SK-N-SH (cell line): ENCODE measurements at regions not wholly inside any gene's neighbourhood (a gene's known extent, or its start where the extent isn't known, plus 50 kb on each side); places are given as distances from the start of the nearest gene placed in this dataset.

Source experiments
- CTCF ChIA-PET: fragments of 300-600, 350-600 bp; formaldehyde crosslinking; extraction: SDS; loops from one replicate; lab custom pipeline; 2021; lab: Yijun Ruan, JAX
- POLR2A ChIA-PET: fragments of 350-600 bp; sonication (Branson Sonifier 250); formaldehyde crosslinking; extraction: SDS; loops from one replicate; lab custom pipeline; 2020; ENCODE audit warnings: antibody characterized with exemption, inconsistent platforms; lab: Yijun Ruan, JAX
- DNase-seq: peaks from one replicate; pipeline ENCODE4 v3.0.0; 2012
- H2AFZ ChIP-seq: fragments of 200-600 bp; sonication (generic); 2 replicates; pipeline ENCODE4 v1.8.1; 2016; ENCODE audit warnings: antibody characterized with exemption, mild to moderate bottlenecking, low read depth
- H3F3A ChIP-seq: fragments of 200-600 bp; sonication (generic); replicated peaks from 2 replicates; pipeline ENCODE3; 2016; ENCODE audit warnings: antibody characterized with exemption, mild to moderate bottlenecking; ENCODE audit not compliant: insufficient read depth
- H3K27ac ChIP-seq, 2 experiments: fragments of 200-500 bp in 1 of 2; fragments of 200-600 bp in 1 of 2; sonication (Bioruptor generic) in 1 of 2; sonication (generic), shearing (Covaris generic) in 1 of 2; 2 replicates each; pipeline versions ENCODE4 v1.5.1 to v1.6.1; 2014 to 2016; ENCODE audit warnings: low read depth in 2 of 2, inconsistent platforms in 1 of 2, low read length in 1 of 2, mild to moderate bottlenecking in 1 of 2, mixed read lengths in 1 of 2
- H3K27me3 ChIP-seq: fragments of 200-600 bp; sonication (generic), shearing (Covaris generic); 2 replicates; pipeline ENCODE4 v1.6.1; 2016; ENCODE audit warnings: mixed run types; ENCODE audit not compliant: insufficient read depth
- H3K36me3 ChIP-seq, 2 experiments: fragments of 200-500 bp in 1 of 2; fragments of 200-600 bp in 1 of 2; sonication (Bioruptor generic) in 1 of 2; sonication (generic) in 1 of 2; replicated peaks in 1 of 2; 2 replicates each; pipeline versions ENCODE3 to v1.5.1; 2014 to 2016; ENCODE audit warnings: low read length in 1 of 2, mild to moderate bottlenecking in 1 of 2; ENCODE audit not compliant: insufficient read depth in 2 of 2, control insufficient read depth in 1 of 2
- H3K4me1 ChIP-seq, 2 experiments: fragments of 200-500 bp in 1 of 2; fragments of 200-600 bp in 1 of 2; sonication (Bioruptor generic) in 1 of 2; sonication (generic), shearing (Covaris generic) in 1 of 2; 2 replicates each; pipeline versions ENCODE4 v1.5.1 to v1.6.1; 2014 to 2016; ENCODE audit warnings: low read depth in 1 of 2, low read length in 1 of 2, mixed run types in 1 of 2; ENCODE audit not compliant: insufficient read depth in 2 of 2, control insufficient read depth in 1 of 2
- H3K4me2 ChIP-seq: fragments of 200-600 bp; sonication (generic), shearing (Covaris generic); 2 replicates; pipeline ENCODE4 v1.6.1; 2017; ENCODE audit warnings: mixed run types
- H3K4me3 ChIP-seq, 2 experiments: fragments of 200-500 bp in 1 of 2; fragments of 200-600 bp in 1 of 2; sonication (Bioruptor generic) in 1 of 2; sonication (generic), shearing (Covaris generic) in 1 of 2; 2 replicates each; pipeline versions ENCODE4 v1.5.1 to v1.8.1; 2014 to 2016; ENCODE audit warnings: low read depth in 2 of 2, inconsistent platforms in 1 of 2, low read length in 1 of 2, mild to moderate bottlenecking in 1 of 2, mixed read lengths in 1 of 2, moderate library complexity in 1 of 2
- H3K79me2 ChIP-seq: fragments of 200-600 bp; sonication (generic); 2 replicates; pipeline ENCODE4 v1.8.1; 2017; ENCODE audit warnings: mild to moderate bottlenecking; ENCODE audit not compliant: insufficient read depth
- H3K9ac ChIP-seq: fragments of 200-600 bp; sonication (generic); 2 replicates; pipeline ENCODE4 v1.6.1; 2017; ENCODE audit warnings: mixed run types
- H3K9me2 ChIP-seq: fragments of 200-600 bp; sonication (generic); 2 replicates; pipeline ENCODE4 v1.6.1; 2017; ENCODE audit warnings: mixed run types
- H3K9me3 ChIP-seq: fragments of 200-600 bp; sonication (generic); 2 replicates; pipeline ENCODE4 v1.6.1; 2017; ENCODE audit warnings: mixed run types, mild to moderate bottlenecking, moderate library complexity
- H4K20me1 ChIP-seq: fragments of 200-600 bp; sonication (generic); 2 replicates; pipeline ENCODE4 v1.6.1; 2017; ENCODE audit warnings: mild to moderate bottlenecking, mixed run types; ENCODE audit not compliant: insufficient read depth
- CTCF ChIP-seq: fragments of 200-600 bp; sonication (generic); IDR thresholded peaks from 2 replicates; pipeline ENCODE4 v1.6.1; 2017; ENCODE audit warnings: antibody characterized with exemption, mild to moderate bottlenecking, moderate library complexity
- GATA2 ChIP-seq: sonication (generic); formaldehyde crosslinking; IDR thresholded peaks from 2 replicates; pipeline ENCODE4 v1.5.0; 2020; ENCODE audit warnings: mild to moderate bottlenecking, missing genetic modification reagents
- POLR2AphosphoS5 ChIP-seq: IDR thresholded peaks from 2 replicates; pipeline ENCODE4 v1.6.1; 2012; ENCODE audit warnings: low read depth, low read length
- RAD21 ChIP-seq: IDR thresholded peaks from 2 replicates; pipeline ENCODE4 v1.6.1; 2012; ENCODE audit warnings: mild to moderate bottlenecking, low read length
- RCOR1 ChIP-seq: fragments of 150-350 bp; IDR thresholded peaks from 2 replicates; pipeline ENCODE4 v1.6.1; 2017; ENCODE audit warnings: antibody characterized with exemption, low read length
- RFX5 ChIP-seq: IDR thresholded peaks from 2 replicates; pipeline ENCODE4 v1.6.1; 2012; ENCODE audit warnings: mild to moderate bottlenecking, improper control_type of control experiment, low read length
- RXRA ChIP-seq: IDR thresholded peaks from 2 replicates; pipeline ENCODE4 v1.4.0; 2012; ENCODE audit warnings: low read depth, mild to moderate bottlenecking, borderline replicate concordance
- SIN3A ChIP-seq: IDR thresholded peaks from 2 replicates; pipeline ENCODE4 v1.6.1; 2012; ENCODE audit warnings: low read depth, mild to moderate bottlenecking, low read length, moderate library complexity, borderline replicate concordance
- TEAD4 ChIP-seq: IDR thresholded peaks from 2 replicates; pipeline ENCODE4 v1.4.0; 2012; ENCODE audit warnings: mild to moderate bottlenecking, borderline replicate concordance; ENCODE audit not compliant: insufficient read depth
- USF1 ChIP-seq: IDR thresholded peaks from 2 replicates; pipeline ENCODE4 v1.4.0; 2012; ENCODE audit warnings: low read depth, borderline replicate concordance
- WGBS: methylation state at CpG from one replicate; pipeline ENCODE4 v1.1.6; 2017; ENCODE audit warnings: low lambda C conversion rate; 5-methylcytosine and 5-hydroxymethylcytosine counted together
- TF ChIP-seq, protein P1 (sequence below): IDR thresholded peaks from 2 replicates; pipeline ENCODE4 v1.4.0; 2012; ENCODE audit warnings: low read depth

DNA sequence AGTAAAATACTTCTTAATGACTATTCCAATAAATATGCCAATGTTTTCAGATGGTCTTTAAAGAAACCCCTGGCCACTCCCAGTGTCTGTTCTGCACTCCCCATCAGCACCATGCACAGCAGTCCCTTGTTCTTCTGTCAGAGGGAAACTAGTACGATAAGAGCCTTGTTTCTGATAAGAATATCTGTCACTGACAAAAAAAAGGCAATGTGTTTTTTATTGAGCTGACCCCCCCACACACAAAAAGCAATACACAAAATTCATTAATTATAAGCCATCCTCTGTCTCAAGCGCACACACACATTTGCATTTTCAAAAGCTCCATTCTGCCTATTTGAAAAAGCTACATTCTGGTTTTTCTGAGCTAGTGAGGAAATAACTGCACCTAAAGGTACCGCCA, 119.1 kb downstream of the ENC1 start:
- Histone ChIP-seq H3K4me2 (no peak overlapping the region), H3K36me3 (no peaks in the 10 kb centered on the region), H3F3A (peaks cover 11% of the 10 kb centered on the region), H4K20me1 (no peaks in the 10 kb centered on the region), H3K27me3 (no peaks in the 10 kb centered on the region), H3K4me3 (no peak overlapping the region), H3K79me2 (no peaks in the 10 kb centered on the region), H3K4me1 (peaks cover under 1 to 15% of the 10 kb centered on the region in 2 experiments; a peak in 2 of 4 replicates), H3K27ac (peak overlapping the region in 1 of 2 experiments; percentile 23; a peak in 1 of 4 replicates), H2AFZ (no peak overlapping the region)
- ChIA-PET CTCF (interaction anchor here (0.7 to 1.4 kb wide), 3 partner anchors 11 to 19 kb away, joined by 3 to 4 read pairs (median 3); no protein-coding TSS in a partner anchor), POLR2A (no interaction called here)
- peak; percentile 30 for DNase-seq
- TF ChIP-seq RAD21 (peak; percentile 4; the same call in 1 of the 2 replicates), GATA2 (CRISPR knock-in tag) (peak; percentile 72), RCOR1 (no peak)
- TF ChIP-seq, all 33 proteins: peak for 2
- peaks cover 3% of the 10 kb centered on the region; the same call in 1 of the 2 replicates for H3K9me3 ChIP-seq
- 86% methylated on average over 3 of the region's 3 CpGs for WGBS
- H3K9me2 ChIP-seq, result no peaks in the 10 kb centered on the region
- no peak overlapping the region for H3K9ac ChIP-seq

DNA sequence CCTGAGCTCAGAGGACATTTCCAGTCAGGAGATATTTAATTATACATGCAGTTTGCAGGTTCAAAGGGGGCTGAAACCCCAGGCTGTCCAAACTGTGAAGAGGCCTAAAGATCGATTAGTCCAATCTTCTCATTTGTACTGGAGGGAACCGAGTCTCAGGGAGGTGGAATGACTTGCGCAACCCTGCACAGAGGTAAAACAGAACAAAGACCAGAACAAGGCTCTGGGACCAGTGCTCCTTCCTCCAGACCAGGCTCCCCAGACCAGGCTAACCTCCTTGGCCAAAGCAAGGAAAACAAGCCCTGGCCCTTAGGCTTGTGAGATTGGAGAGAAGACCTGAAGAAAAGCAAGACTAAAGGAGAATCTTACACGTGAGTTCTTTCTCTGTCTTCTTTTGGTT, 120.8 kb downstream of the ENC1 start:
- no peak for TF ChIP-seq RXRA
- no peak for TF ChIP-seq POLR2AphosphoS5
- no peak for TF ChIP-seq RFX5
- TF ChIP-seq, protein P1, sequence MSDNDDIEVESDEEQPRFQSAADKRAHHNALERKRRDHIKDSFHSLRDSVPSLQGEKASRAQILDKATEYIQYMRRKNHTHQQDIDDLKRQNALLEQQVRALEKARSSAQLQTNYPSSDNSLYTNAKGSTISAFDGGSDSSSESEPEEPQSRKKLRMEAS, result no peak
- no peak for TF ChIP-seq USF1
- Histone ChIP-seq H3K27me3 (no peaks in the 10 kb centered on the region), H3F3A (peaks cover 15% of the 10 kb centered on the region), H3K79me2 (no peaks in the 10 kb centered on the region), H3K4me3 (no peak overlapping the region), H3K9me2 (no peaks in the 10 kb centered on the region), H3K27ac (no peak overlapping the region), H3K36me3 (no peaks in the 10 kb centered on the region), H3K9me3 (peaks cover 3% of the 10 kb centered on the region; the same call in 1 of the 2 replicates), H3K4me2 (no peak overlapping the region), H4K20me1 (no peaks in the 10 kb centered on the region), H3K9ac (no peak overlapping the region), H2AFZ (no peak overlapping the region), H3K4me1 (peaks cover 3 to 22% of the 10 kb centered on the region in 2 experiments; a peak in 3 of 4 replicates)
- ChIA-PET POLR2A (interaction anchor here (0.6 kb wide), 1 partner anchor 91 kb away, joined by 4 read pairs; no protein-coding TSS in a partner anchor), CTCF (interaction anchor here (0.7 to 1.4 kb wide), 2 partner anchors 10 to 54 kb away, joined by 3 to 4 read pairs; no protein-coding TSS in a partner anchor)
- DNase-seq, result no peak
- whole genome bisulfite sequencing, result 93% methylated on average over 4 of the region's 4 CpGs

DNA sequence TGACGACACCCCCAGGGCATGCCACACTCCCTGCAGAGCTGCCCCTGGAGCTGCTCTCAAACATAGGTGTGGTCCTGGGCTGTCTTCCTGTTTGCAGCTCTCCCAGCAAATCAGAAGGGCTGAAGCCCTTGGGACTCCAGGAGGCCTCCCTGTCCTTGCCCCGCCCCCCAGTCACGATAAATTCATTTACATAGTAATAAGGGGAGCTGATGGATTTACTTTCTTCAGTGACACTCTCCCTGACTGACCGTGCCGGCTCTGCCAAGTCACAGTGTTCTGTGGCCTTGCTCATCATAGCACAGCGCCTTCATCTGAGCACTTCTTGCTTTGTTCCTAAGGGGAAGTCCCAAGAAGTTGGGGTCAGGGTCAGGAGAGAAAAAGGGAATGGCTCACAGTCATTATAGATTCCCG, 121.4 kb downstream of the ENC1 start:
- H3K36me3 ChIP-seq, result no peaks in the 10 kb centered on the region
- no peak for TF ChIP-seq RXRA
- no peak for TF ChIP-seq SIN3A
- TF ChIP-seq CTCF, result no peak
- no peak for TF ChIP-seq TEAD4
- TF ChIP-seq RAD21, result no peak
- H3K4me1 ChIP-seq, result peaks cover 3 to 22% of the 10 kb centered on the region in 2 experiments; a peak in 3 of 4 replicates
- H2AFZ ChIP-seq, result no peak overlapping the region
- DNase-seq, result no peak
- H3K9ac ChIP-seq, result no peak overlapping the region
- H3K79me2 ChIP-seq, result no peaks in the 10 kb centered on the region
- H3K27me3 ChIP-seq, result no peaks in the 10 kb centered on the region
- H3K9me3 ChIP-seq, result peaks cover 3% of the 10 kb centered on the region; the same call in 1 of the 2 replicates
- ChIA-PET CTCF (interaction anchor here (0.7 kb wide), 1 partner anchor 55 kb away, joined by 3 read pairs; no protein-coding TSS in a partner anchor), POLR2A (interaction anchor here (0.6 kb wide), 1 partner anchor 90 kb away, joined by 4 read pairs; no protein-coding TSS in a partner anchor)
- no peaks in the 10 kb centered on the region for H3K9me2 ChIP-seq
- 85% methylated on average over 7 of the region's 7 CpGs for WGBS
- H3K27ac ChIP-seq, result no peak overlapping the region
- no peaks in the 10 kb centered on the region for H4K20me1 ChIP-seq
- H3F3A ChIP-seq, result peaks cover 15% of the 10 kb centered on the region
- no peak overlapping the region for H3K4me2 ChIP-seq
- H3K4me3 ChIP-seq, result no peak overlapping the region
